GM10248 (cell line): ENCODE measurements at regions not wholly inside any gene's neighbourhood (a gene's known extent, or its start where the extent isn't known, plus 50 kb on each side); places are given as distances from the start of the nearest gene placed in this dataset.

Experiments
- CTCF ChIA-PET: fragments of 300-600 bp; sonication (Branson Sonifier 250); formaldehyde crosslinking; extraction: SDS; loops from one replicate; lab custom pipeline; 2021; ENCODE audit warnings: antibody characterized with exemption; lab: Yijun Ruan, JAX
- POLR2A ChIA-PET: fragments of 350-650 bp; sonication (Branson Sonifier 250); formaldehyde crosslinking; extraction: SDS; loops from one replicate; lab custom pipeline; 2020; ENCODE audit warnings: antibody characterized with exemption; lab: Yijun Ruan, JAX
- DNase-seq: peaks from one replicate; pipeline ENCODE4 v3.0.0; 2012; ENCODE audit errors: extremely low spot score
- CTCF ChIP-seq: IDR thresholded peaks from 2 replicates; pipeline ENCODE4 v1.5.1; 2012; ENCODE audit warnings: mild to moderate bottlenecking, low read depth; ENCODE audit errors: extremely low read depth, missing control alignments, control extremely low read depth

GRCh38 chr3:44130249-44130648 lies 111.4 kb upstream of the TOPAZ1 start:
- ChIA-PET CTCF (interaction anchor here (0.8 to 1.5 kb wide), 7 partner anchors 8 to 424 kb away, joined by 3 to 4 read pairs (median 3); no protein-coding TSS in a partner anchor), POLR2A (no interaction called here)
- no peak for DNase-seq
- no peak for TF ChIP-seq CTCF

GRCh38 chr3:44132061-44132460 lies 109.6 kb upstream of the TOPAZ1 start:
- ChIA-PET POLR2A (no interaction called here), CTCF (no interaction called here)
- no peak for TF ChIP-seq CTCF
- no peak for DNase-seq

DNA sequence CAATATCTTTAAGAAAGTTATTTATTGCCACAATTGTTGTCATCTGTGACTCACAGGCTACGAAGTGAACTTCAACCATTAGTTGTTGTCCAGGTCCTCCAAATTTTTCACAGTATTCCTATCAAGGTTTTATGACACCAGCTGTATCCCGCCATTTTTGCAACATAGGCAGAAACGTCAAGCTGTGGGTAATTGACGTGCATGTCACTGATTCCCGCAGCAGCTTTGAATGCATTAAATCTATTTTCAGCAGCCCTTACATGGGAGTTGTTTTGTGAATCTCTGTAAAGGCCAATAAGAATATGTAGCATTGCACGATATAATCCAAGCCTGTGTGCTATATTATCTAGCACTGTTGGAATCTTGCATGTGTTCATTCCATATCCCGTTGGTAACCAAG lies 109.1 kb upstream of the TOPAZ1 start:
- ChIA-PET POLR2A (no interaction called here), CTCF (no interaction called here)
- no peak for DNase-seq
- no peak for TF ChIP-seq CTCF

GRCh38 chr3:44136421-44136820 lies 105.3 kb upstream of the TOPAZ1 start:
- TF ChIP-seq CTCF: no peak

GRCh38 chr3:44146073-44146472 lies 95.6 kb upstream of the TOPAZ1 start:
- DNase-seq: no peak
- no peak for TF ChIP-seq CTCF
- POLR2A ChIA-PET: no interaction called here
- CTCF ChIA-PET: no interaction called here

More at GRCh38 chr3:44136421-44136820, 105.3 kb upstream of the TOPAZ1 start:
- ChIA-PET CTCF (interaction anchor here (1.4 to 2.1 kb wide), 2 partner anchors 8 to 280 kb away, joined by 4 to 5 read pairs; no protein-coding TSS in a partner anchor), POLR2A (no interaction called here)
- no peak for DNase-seq

GRCh38 chr3:44159696-44160300 lies 81.9 kb upstream of the TOPAZ1 start:
- TF ChIP-seq CTCF: no peak
- POLR2A ChIA-PET: interaction anchor here (0.5 kb wide), 1 partner anchor 268 kb away, joined by 4 read pairs; no protein-coding TSS in a partner anchor
- CTCF ChIA-PET: interaction anchor here (0.9 to 1.0 kb wide), 2 partner anchors 46 to 51 kb away, joined by 4 read pairs; no protein-coding TSS in a partner anchor
- DNase-seq: no peak
